ENCODE measurements at regions not wholly inside any gene's neighbourhood (a gene's known extent, or its start where the extent isn't known, plus 50 kb on each side); places are given as distances from the start of the nearest gene placed in this dataset.

DNA sequence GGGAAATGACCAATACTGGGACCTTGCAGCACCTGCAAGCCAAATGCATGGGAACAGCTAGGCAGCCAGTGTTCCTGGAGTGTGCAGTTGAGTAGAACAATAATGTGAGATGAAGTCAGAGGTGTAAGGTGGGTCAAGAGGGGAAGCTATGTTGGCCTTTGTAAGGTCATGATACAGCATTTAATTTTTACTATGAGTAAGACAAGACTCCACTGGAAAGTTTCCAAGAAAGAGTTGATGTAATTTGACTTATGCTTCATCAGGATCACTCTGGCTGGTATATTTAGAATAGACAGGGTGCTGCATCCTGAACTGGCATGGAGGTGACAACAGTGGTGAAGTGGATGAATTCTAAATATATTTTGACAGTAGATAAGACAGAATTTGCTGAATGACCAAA, 744.8 kb downstream of the KCTD16 start:
- DNase-seq (ENCODE audit: low read depth in 1 of 2, low spot score in 1 of 2) = no peak
- H3K27ac ChIP-seq (replicated peaks) = no peak overlapping the region
- H3K4me3 ChIP-seq (replicated peaks; ENCODE audit: insufficient read depth, low read length) = no peak overlapping the region
- no peak for TF ChIP-seq POLR2AphosphoS5 (IDR thresholded peaks at IDR 0.05; ENCODE audit: low read depth)
- no peaks in the 10 kb centered on the region for H3K27me3 ChIP-seq (ENCODE audit: insufficient read depth, poor library complexity, severe bottlenecking)

DNA sequence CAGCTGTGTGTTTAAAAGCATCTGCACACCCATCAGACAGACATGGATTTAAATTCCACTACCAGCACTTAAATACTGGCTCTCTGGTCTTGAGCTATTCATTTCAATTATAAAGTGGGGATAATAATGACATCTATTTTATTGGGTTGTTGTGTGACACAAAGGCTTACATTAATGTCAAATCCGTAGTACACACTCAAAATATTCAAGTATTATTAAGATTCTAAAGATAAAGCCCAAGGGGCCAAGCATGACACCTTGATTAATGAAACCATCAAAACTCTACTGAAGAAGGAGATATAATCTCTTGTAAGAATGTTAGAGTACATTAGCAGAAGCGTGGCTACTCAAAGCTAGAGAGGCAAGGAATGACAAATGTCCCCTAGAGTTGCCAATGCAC, 743.0 kb downstream of the KCTD16 start:
- TF ChIP-seq CTCF (IDR thresholded peaks at IDR 0.05; ENCODE audit: insufficient read depth, low read length) (no peak), SPI1 (IDR thresholded peaks at IDR 0.05; ENCODE audit: borderline replicate concordance, low read depth) (no peak), REST (IDR thresholded peaks at IDR 0.05; ENCODE audit: insufficient replicate concordance, low read depth) (no peak), POLR2AphosphoS5 (IDR thresholded peaks at IDR 0.05; ENCODE audit: low read depth) (no peak), GABPA (IDR thresholded peaks at IDR 0.05; ENCODE audit: low read depth) (no peak)

DNA sequence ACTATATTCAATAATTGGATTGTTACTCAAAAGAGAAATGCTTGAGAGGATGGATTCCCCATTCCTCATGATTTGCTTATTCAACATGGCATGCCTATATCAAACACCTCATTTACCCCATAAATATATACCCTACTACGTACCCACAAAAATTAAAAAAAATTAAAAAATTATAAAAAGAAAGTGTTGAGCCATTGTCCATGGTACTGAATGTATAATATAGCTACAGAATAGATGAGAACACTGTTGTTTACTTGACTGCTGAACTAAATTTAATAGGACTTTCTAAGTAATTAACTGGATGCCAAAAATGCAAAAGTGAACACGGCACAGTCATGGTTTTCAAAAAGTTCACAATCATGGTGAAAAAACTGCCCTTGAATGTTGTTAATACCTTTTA, 725.8 kb downstream of the KCTD16 start:
- TF ChIP-seq CTCF (IDR thresholded peaks at IDR 0.05; ENCODE audit: insufficient read depth, low read length) (no peak), REST (IDR thresholded peaks at IDR 0.05; ENCODE audit: insufficient replicate concordance, low read depth) (peak; percentile 69), SPI1 (IDR thresholded peaks at IDR 0.05; ENCODE audit: borderline replicate concordance, low read depth) (no peak)
- Histone ChIP-seq H3K27me3 (ENCODE audit: insufficient read depth, poor library complexity, severe bottlenecking) (no peaks in the 10 kb centered on the region), H3K4me3 (replicated peaks; ENCODE audit: insufficient read depth, low read length) (no peak overlapping the region), H3K27ac (replicated peaks) (no peak overlapping the region)
- DNase-seq (ENCODE audit: low read depth in 1 of 2, low spot score in 1 of 2) = no peak

More for the DNA sequence above, 743.0 kb downstream of the KCTD16 start:
- H3K27me3 ChIP-seq (ENCODE audit: insufficient read depth, poor library complexity, severe bottlenecking) = no peaks in the 10 kb centered on the region
- H3K4me3 ChIP-seq (replicated peaks; ENCODE audit: insufficient read depth, low read length) = no peak overlapping the region
- no peak for DNase-seq (ENCODE audit: low read depth in 1 of 2, low spot score in 1 of 2)
- H3K27ac ChIP-seq (replicated peaks) = no peak overlapping the region

GRCh38 chr5:144886668-144887067, 716.0 kb downstream of the KCTD16 start:
- no peak for TF ChIP-seq REST (IDR thresholded peaks at IDR 0.05; ENCODE audit: insufficient replicate concordance, low read depth)
- no peak for TF ChIP-seq SPI1 (IDR thresholded peaks at IDR 0.05; ENCODE audit: borderline replicate concordance, low read depth)
- no peak for TF ChIP-seq POLR2AphosphoS5 (IDR thresholded peaks at IDR 0.05; ENCODE audit: low read depth)
- TF ChIP-seq CTCF (IDR thresholded peaks at IDR 0.05; ENCODE audit: insufficient read depth, low read length) = no peak
- TF ChIP-seq GABPA (IDR thresholded peaks at IDR 0.05; ENCODE audit: low read depth) = no peak
- Histone ChIP-seq H3K27me3 (ENCODE audit: insufficient read depth, poor library complexity, severe bottlenecking) (no peaks in the 10 kb centered on the region), H3K27ac (replicated peaks) (no peak overlapping the region), H3K4me3 (replicated peaks; ENCODE audit: insufficient read depth, low read length) (no peak overlapping the region)
- no peak for DNase-seq (ENCODE audit: low read depth in 1 of 2, low spot score in 1 of 2)
